ENCODE measurements at regions not wholly inside any gene's neighbourhood (a gene's known extent, or its start where the extent isn't known, plus 50 kb on each side); places are given as distances from the start of the nearest gene placed in this dataset.

- no peak for DNase-seq (ENCODE audit: low spot score)
- no peaks in the 10 kb centered on the region for H3K27me3 ChIP-seq
- H3K4me1 ChIP-seq = no peaks in the 10 kb centered on the region
- no peak for TF ChIP-seq CTCF (IDR thresholded peaks at IDR 0.05)
- no peak overlapping the region for H3K27ac ChIP-seq
- no peak overlapping the region for H3K4me3 ChIP-seq
- H3K36me3 ChIP-seq = no peaks in the 10 kb centered on the region
- H3K9me3 ChIP-seq = peaks cover 0 to 13% of the 10 kb centered on the region in 2 donors
These were observed 708.7 kb upstream of the LRATD1 start for GRCh38 chr2:13923823-13924222.

- no peak for DNase-seq (ENCODE audit: low spot score)
- no peaks in the 10 kb centered on the region for H3K4me1 ChIP-seq
- TF ChIP-seq CTCF (IDR thresholded peaks at IDR 0.05) = no peak
These were observed 690.4 kb upstream of the LRATD1 start for GRCh38 chr2:13942111-13942510.

DNA sequence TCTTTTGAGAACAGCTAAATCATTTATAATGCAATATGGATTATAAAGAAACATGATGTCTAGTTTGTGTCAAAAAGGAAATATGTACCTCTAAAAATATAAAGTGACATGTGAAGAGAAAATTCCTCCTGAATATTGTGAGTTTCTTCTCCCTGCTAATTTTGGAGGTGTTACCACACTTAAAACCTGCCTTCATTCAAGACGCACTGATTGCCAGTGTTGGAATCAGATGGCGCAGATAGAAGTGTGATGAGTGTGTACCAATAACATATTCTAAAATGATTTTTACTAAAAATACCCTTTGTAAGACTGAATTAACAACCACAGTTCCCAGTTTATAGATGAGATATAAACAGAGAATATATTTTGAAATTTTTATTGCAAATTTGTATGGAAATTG lies 681.8 kb upstream of the LRATD1 start:
- no peak for DNase-seq (ENCODE audit: low spot score)
- no peak overlapping the region for H3K27ac ChIP-seq
- H3K27me3 ChIP-seq = no peaks in the 10 kb centered on the region
- H3K4me1 ChIP-seq = no peaks in the 10 kb centered on the region
- no peak for TF ChIP-seq CTCF (IDR thresholded peaks at IDR 0.05)
- no peak overlapping the region for H3K4me3 ChIP-seq
- no peaks in the 10 kb centered on the region for H3K9me3 ChIP-seq
- no peaks in the 10 kb centered on the region for H3K36me3 ChIP-seq

More at GRCh38 chr2:13942111-13942510, 690.4 kb upstream of the LRATD1 start:
- no peaks in the 10 kb centered on the region for H3K9me3 ChIP-seq
- H3K27me3 ChIP-seq = no peaks in the 10 kb centered on the region
- H3K36me3 ChIP-seq = no peaks in the 10 kb centered on the region
- H3K27ac ChIP-seq = no peak overlapping the region
- H3K4me3 ChIP-seq = no peak overlapping the region

DNA sequence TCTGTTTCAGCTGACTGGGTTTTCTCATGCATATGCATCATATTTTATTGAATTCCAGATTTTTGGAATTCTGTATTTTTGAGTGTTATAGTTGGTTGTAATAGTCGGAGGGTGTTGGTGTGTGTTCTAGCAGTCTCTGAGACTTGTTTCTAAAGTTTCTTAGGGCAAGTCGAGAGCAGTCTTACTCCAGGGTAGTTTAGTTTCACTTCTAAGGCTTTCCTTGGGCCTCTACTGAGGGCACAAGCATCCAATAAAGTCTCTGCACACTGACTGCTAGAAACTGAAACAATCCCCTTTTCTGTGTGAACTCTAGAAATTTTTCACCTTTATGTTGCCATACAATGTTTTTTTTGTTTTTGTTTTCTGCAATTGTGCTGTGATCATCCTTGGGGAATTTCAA lies 663.7 kb upstream of the LRATD1 start:
- TF ChIP-seq CTCF (IDR thresholded peaks at IDR 0.05) = no peak
- no peaks in the 10 kb centered on the region for H3K4me1 ChIP-seq
- no peaks in the 10 kb centered on the region for H3K36me3 ChIP-seq
- no peaks in the 10 kb centered on the region for H3K9me3 ChIP-seq
- no peak for DNase-seq (ENCODE audit: low spot score)
- no peak overlapping the region for H3K27ac ChIP-seq
- no peak overlapping the region for H3K4me3 ChIP-seq
- H3K27me3 ChIP-seq = no peaks in the 10 kb centered on the region

GRCh38 chr2:13986119-13986720 lies 646.3 kb upstream of the LRATD1 start:
- no peaks in the 10 kb centered on the region for H3K27me3 ChIP-seq
- H3K4me1 ChIP-seq = no peaks in the 10 kb centered on the region
- no peak for DNase-seq (ENCODE audit: low spot score)
- no peak overlapping the region for H3K27ac ChIP-seq
- no peak overlapping the region for H3K4me3 ChIP-seq
- H3K36me3 ChIP-seq = no peaks in the 10 kb centered on the region
- no peaks in the 10 kb centered on the region for H3K9me3 ChIP-seq
- no peak for TF ChIP-seq CTCF (IDR thresholded peaks at IDR 0.05)

- Histone ChIP-seq H3K9me3 (peaks cover 0 to 27% of the 10 kb centered on the region in 2 donors), H3K36me3 (no peaks in the 10 kb centered on the region)
- DNase-seq (ENCODE audit: low spot score) = no peak
These were observed 636.0 kb upstream of the LRATD1 start for GRCh38 chr2:13996527-13996926.

More at GRCh38 chr2:13996527-13996926, 636.0 kb upstream of the LRATD1 start:
- Histone ChIP-seq H3K27ac (no peak overlapping the region), H3K4me1 (no peaks in the 10 kb centered on the region), H3K4me3 (no peak overlapping the region), H3K27me3 (no peaks in the 10 kb centered on the region)
- TF ChIP-seq CTCF (IDR thresholded peaks at IDR 0.05) = no peak
